ENCODE measurements at regions not wholly inside any gene's neighbourhood (a gene's known extent, or its start where the extent isn't known, plus 50 kb on each side); places are given as distances from the start of the nearest gene placed in this dataset.
"Not testable (repeated sequence)": the region's sequence is repeated elsewhere in the genome, so short reads cannot be mapped to it uniquely, and the experiment has no call there.

- no peak for DNase-seq
These were observed 192.1 kb downstream of the TM9SF2 start for GRCh38 chr13:99693351-99693750.

DNA sequence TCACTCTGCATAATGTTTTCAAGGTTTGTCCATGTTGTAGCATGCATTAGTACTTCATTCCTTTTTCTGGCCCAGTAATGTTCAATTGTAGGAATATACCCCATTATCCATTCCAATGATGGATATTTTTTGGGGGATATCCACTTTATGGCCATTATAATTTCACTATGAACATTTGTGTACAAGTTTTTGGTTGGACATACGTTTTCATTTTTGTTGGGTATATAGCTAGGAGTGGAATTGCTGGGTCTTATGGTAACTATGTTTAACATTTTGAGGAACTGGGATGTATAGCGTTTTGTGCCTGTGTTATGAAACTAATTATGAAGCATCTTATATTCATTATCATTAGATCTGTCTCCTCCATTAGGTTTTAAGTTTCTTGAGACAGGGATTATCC, 191.6 kb downstream of the TM9SF2 start:
- no peak for DNase-seq

- DNase-seq: no peak
These were observed 190.3 kb downstream of the TM9SF2 start for GRCh38 chr13:99691552-99691951.

GRCh38 chr13:99690426-99691174, 189.3 kb downstream of the TM9SF2 start:
- DNase-seq: no peak

DNA sequence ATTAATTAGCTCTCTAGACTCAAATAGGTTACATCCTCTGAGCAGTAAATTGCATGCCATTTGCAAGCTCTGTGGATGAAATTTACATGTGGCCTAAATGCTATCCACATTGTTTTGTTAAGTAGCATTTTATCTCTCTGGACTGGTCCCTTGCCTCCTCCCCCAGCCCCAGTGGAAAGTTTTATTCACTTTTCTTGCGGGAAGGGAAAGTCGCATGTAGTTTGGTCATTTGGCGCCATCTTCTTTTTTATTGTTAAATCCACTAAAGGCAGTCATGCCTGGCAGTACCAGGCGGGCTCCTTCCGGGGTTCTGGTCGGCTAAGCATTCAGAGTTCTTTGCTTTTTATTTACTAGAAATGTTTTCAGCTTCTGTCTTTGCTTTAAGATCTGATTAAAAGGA, 188.7 kb downstream of the TM9SF2 start:
- DNase-seq: no peak

DNA sequence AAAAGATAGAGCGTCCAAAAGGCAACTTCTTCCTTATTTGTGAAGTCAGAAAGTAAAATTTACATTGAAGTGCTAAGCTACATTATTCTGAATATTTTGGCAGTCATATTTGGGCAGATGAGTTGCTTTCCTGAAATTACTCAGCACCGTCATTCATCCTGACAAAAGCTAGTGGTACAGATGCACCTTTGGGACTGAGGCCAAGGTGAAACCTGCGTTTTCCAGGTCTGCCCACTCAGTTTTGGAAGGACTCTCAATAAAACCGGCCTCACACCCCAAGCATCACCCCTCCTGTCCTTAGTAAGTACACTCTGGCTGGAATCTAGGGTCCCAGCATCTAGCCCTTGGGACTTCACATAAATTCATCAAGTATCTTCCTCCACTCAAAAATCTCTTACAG, 187.5 kb downstream of the TM9SF2 start:
- DNase-seq: no peak

DNA sequence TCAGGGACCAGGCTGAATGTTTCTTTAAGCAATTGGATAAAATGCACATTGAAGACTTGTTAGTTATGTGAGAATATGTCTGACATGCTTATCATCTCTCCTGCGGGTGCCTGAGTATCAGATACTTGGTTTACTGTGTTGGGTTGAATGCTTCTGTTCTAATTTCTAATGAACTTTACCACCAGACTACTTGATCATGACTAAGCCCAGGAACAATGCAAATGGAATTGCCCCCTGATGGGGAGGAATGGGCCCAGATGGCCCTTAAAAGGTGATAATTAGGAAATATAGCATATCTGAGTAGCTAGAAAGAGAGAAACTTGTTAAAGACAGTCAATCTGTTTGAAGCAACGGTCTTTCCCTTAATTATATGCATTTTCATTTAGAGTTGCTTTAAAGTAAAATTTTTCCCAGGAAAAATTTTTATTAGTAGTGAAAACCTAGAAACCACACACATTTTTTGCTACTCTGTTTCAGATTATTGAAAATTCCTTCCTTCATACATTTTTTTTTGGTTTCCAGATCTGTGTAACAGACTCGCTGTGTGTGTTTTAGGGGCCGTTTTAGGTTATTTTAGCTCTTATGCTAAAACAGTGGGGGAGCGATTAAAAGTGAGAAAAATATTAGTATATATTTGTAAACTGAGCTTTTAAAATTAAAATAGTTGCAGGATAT, 186.6 kb downstream of the TM9SF2 start:
- DNase-seq: no peak

GRCh38 chr13:99686944-99687411, 185.7 kb downstream of the TM9SF2 start:
- DNase-seq: no peak

- DNase-seq: no peak
These were observed 184.9 kb downstream of the TM9SF2 start for GRCh38 chr13:99686157-99686572.

GRCh38 chr13:99681695-99682094, 180.4 kb downstream of the TM9SF2 start:
- DNase-seq: no peak

DNA sequence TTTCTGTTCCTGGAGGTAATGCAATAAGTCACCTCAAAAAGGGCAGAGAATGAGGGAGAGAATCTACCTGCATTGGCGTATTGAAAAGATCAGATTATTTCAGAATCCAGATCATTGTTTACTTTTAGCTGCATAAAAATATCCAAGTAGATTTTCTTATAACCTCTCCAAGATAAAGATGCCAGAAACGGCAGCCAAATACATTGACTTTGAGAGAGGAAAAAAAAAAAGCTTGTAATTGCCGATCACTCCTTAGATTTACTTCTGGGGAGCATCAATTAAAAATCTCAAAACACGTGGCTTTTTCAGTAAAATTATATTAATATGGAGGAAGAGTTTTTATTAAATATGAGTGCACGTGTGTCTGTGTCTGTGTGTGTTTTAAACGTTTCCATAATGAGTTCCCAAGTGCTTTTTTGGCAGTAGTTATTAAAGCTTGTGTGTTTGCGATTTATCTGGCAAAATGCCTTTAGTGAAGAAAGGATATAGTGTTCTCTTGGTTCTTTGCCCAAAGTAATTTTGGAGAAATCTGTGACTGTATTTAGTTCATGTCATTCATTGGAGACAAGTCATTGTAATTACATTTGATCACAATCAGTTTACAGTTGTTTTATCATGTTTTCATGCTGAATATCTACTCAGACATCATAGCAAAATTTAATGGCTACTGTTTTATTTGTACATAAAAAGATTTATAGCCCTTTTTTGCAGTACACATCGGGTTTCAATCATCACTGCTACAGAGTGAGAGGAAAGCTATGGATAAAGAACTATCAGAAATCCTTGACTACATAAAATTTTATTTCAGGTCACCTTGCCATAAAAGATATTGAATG, 176.1 kb downstream of the TM9SF2 start:
- DNase-seq: no peak

DNA sequence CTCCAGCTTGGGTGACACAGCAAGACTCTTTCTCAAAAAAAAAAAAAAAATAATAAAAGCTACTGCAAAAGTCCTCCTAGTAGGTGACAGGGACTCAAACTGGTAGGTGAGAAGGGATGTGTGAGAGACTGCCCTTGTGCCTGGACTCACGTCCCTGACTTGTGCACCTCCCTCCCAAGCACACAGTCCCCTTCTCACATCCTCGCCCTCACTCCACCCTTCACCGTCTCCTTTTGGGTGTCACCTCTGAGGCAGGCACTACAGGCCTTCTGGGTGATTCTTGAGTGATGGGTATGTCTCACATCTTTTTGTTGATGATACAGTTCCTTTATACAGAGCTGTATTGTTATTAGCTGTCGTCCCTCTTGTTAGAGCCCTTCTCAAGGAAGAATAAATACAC, 170.5 kb downstream of the TM9SF2 start:
- DNase-seq: no peak

GRCh38 chr13:99669096-99669495, 167.8 kb downstream of the TM9SF2 start:
- DNase-seq: not testable (repeated sequence)

GRCh38 chr13:99666146-99666805, 165.0 kb downstream of the TM9SF2 start:
- no peak for DNase-seq

GRCh38 chr13:99665711-99666110, 164.4 kb downstream of the TM9SF2 start:
- no peak for DNase-seq

GRCh38 chr13:99663908-99664307, 162.6 kb downstream of the TM9SF2 start:
- no peak for DNase-seq

DNA sequence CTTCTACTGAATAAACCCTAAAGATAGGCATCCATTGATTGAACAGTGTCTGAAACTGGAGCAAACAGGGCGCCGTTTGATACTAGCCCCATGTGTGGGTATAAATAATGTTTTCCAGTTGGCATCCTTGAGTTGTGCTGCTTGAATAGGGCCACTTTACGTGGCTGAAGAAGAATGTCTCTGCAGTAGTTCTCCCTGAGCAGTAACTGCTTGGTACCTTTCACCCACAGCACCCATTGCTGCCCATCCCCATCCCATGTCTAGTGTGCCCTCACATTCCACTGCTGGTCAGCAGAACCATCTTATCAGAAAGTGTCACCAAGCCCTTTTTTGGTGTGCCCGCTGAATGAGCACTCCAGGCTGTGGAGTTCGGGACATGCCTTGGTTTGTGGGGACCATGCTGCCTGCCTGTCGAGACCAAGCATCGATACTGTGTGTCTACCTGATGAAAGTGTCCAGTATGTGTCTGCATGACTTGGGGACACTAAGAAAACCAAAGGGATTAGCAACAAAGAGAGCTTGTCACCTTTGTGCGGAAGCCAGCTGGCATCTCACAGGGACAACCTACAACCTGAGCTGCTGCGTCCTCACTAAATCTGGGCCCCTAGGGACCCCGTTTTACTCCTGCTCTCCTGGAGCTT, 162.0 kb downstream of the TM9SF2 start:
- DNase-seq: no peak

DNA sequence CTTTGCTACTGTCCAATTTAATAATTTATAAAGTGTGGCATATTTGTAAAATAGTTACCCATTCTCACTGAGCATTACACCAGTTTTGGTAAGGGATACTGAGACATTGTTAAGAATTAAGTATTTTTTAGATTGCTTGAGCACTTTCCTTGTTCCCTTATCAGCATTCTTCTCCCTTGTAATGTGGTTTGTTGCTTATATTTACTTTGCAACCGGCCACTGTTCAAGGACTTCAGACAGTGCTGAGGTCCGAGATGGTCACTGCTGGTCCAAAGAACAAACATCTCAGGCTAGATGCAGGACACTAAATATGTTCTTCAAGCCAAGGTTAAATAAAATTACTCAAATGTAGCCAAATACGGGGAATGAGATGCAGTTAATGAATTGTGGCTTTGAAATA, 161.4 kb downstream of the TM9SF2 start:
- DNase-seq: no peak

DNA sequence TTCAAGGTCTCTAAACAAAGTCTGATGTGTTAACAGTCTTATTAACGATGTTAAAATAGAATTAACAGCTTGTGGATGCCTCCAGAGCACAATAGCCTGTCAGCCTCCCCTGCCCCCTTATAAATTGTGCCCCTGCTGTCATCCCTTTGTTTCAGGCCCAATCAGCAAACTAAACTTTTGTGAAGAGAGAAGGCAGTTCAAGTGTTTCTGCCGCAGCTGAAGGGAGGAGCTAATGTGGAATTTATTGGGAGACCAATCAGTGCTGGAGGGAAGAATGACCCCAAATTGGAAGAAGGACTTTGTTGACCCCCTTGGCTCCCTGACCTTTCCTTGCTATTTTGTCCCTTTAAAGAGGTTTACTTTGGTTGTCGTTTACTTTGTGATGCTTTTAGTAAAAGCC, 160.5 kb downstream of the TM9SF2 start:
- DNase-seq: no peak

DNA sequence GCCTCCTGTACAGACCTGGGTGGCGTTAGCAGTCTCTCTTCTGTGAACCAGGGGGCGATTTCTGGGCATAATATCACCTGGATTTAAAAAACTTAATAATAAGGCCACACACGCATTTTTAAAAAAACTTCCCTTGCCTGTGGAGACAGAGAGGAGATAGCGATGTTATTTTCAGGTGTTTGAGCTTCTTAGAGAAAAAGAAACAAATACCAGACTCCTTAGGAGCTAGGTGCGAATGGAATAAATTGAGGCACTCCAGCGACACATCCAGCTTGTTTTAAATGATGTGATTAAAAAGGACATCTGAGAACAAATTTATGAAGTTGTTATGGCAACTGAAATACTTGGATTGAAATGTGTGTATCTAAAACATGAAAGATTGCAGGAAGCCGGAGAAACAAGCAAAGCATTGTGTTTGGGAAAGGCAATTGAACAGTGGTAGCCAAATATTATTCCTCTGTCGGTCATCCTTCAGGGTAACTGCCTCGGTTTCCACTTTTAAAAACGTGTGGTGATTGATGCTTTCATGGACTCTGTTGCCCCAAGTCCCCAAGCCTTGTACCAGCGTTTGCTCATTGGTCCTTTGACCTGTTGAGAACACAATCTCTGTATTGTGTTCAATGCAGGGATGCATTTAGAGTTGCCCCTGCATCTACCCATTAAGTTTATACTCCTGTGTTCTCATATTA, 158.7 kb downstream of the TM9SF2 start:
- DNase-seq: no peak

- DNase-seq: no peak
These were observed 158.0 kb downstream of the TM9SF2 start for GRCh38 chr13:99659226-99659625.

Data from activated naive CD4-positive, alpha-beta T cell treated with anti-CD3 and anti-CD28 coated beads, Interleukin-2, amount 50 U/mL, for 16 hours (primary cell).